HepG2 (cell line): ENCODE measurements at regions not wholly inside any gene's neighbourhood (a gene's known extent, or its start where the extent isn't known, plus 50 kb on each side); places are given as distances from the start of the nearest gene placed in this dataset.

ENCODE experiments used
- ATAC-seq: fragments of 200-7000 bp; cut with Tn5 transposase; 3 replicates; pipeline ENCODE4 v1.9.1; 2020; ENCODE audit warnings: mild to moderate bottlenecking, moderate library complexity
- BruUV-seq: library from RNA; stranded (reverse); fragments of 400-500 nt; replicated peaks from 2 replicates; lab custom pipeline; 2021; lab: Mats Ljungman, UMichigan
- CTCF ChIA-PET: fragments of 300-600 bp; formaldehyde crosslinking; extraction: SDS; loops from one replicate; lab custom pipeline; 2021; ENCODE audit warnings: low total read pairs, inconsistent platforms, low intra/inter-chr PET ratio; lab: Yijun Ruan, JAX
- POLR2A ChIA-PET: fragments of 350-600 bp; sonication (Branson Sonifier 250); formaldehyde crosslinking; loops from one replicate; lab custom pipeline; 2020; ENCODE audit warnings: antibody characterized with exemption, inconsistent platforms; lab: Yijun Ruan, JAX
- DNase-seq: peaks from one replicate; pipeline ENCODE4 v3.0.0-alpha.2; 2015; ENCODE audit warnings: low spot score
- FAIRE-seq: peaks from 3 replicates; lab custom pipeline; 2011; peaks lifted over from hg19 to GRCh38; lab: Jason Lieb, UNC
- H2AFZ ChIP-seq: one replicate; pipeline ENCODE4 v1.6.1; 2011; ENCODE audit warnings: low read length, inconsistent platforms
- H3K27ac ChIP-seq: fragments of 300-600 bp; 3 replicates; pipeline ENCODE4 v1.8.0; 2011; ENCODE audit warnings: mixed run types, mild to moderate bottlenecking, mixed read lengths, low read length, inconsistent platforms; ENCODE audit not compliant: insufficient read depth; ENCODE audit errors: extremely low read length
- H3K27me3 ChIP-seq, 2 experiments: fragments of 200-600 bp in 1 of 2; 2 replicates in 1 of 2; 3 replicates in 1 of 2; pipeline versions ENCODE4 v1.6.0 to v1.8.0; 2011; ENCODE audit warnings: low read length in 2 of 2, mild to moderate bottlenecking in 2 of 2, moderate library complexity in 2 of 2, inconsistent platforms in 1 of 2; ENCODE audit not compliant: insufficient read depth in 2 of 2, control insufficient read depth in 1 of 2
- H3K36me3 ChIP-seq, 2 experiments: fragments of 200-600 bp in 1 of 2; replicated peaks in 1 of 2; 2 replicates in 1 of 2; 3 replicates in 1 of 2; pipeline versions ENCODE4 v1.5.1 to v1.8.0; 2011; ENCODE audit warnings: low read length in 2 of 2, inconsistent platforms in 1 of 2; ENCODE audit not compliant: insufficient read depth in 2 of 2, control insufficient read depth in 1 of 2
- H3K4me1 ChIP-seq: 2 replicates; pipeline ENCODE4 v1.5.1; 2012; ENCODE audit warnings: low read length, inconsistent platforms; ENCODE audit not compliant: insufficient read depth
- H3K4me2 ChIP-seq: 2 replicates; pipeline ENCODE4 v1.6.0; 2011; ENCODE audit warnings: low read depth, low read length, inconsistent platforms
- H3K4me3 ChIP-seq, 3 experiments: fragments of 200-600 bp in 1 of 3; sonication (generic), shearing (Covaris generic) in 1 of 3; replicated peaks in 1 of 3; 2 replicates each; pipeline ENCODE4 v1.5.1; 2011 to 2016; ENCODE audit warnings: low read length in 3 of 3, inconsistent platforms in 2 of 3, low read depth in 2 of 3, mild to moderate bottlenecking in 2 of 3, control low read depth in 1 of 3, mixed read lengths in 1 of 3; ENCODE audit not compliant: insufficient read depth in 1 of 3
- H3K79me2 ChIP-seq: one replicate; pipeline ENCODE4 v1.6.1; 2011; ENCODE audit warnings: low read length, inconsistent platforms; ENCODE audit not compliant: insufficient read depth
- H3K9ac ChIP-seq: 2 replicates; pipeline ENCODE4 v1.6.0; 2011; ENCODE audit warnings: mild to moderate bottlenecking, low read depth, low read length, inconsistent platforms; ENCODE audit not compliant: insufficient read depth
- H3K9me3 ChIP-seq: 2 replicates; pipeline ENCODE4 v1.5.1; 2012; ENCODE audit warnings: mild to moderate bottlenecking, low read length
- H4K20me1 ChIP-seq: 2 replicates; pipeline ENCODE4 v1.6.0; 2011; ENCODE audit warnings: inconsistent platforms, mild to moderate bottlenecking, low read length, moderate library complexity; ENCODE audit not compliant: insufficient read depth
- CEBPZ ChIP-seq: IDR thresholded peaks from 2 replicates; pipeline ENCODE4 v1.6.1; 2012; ENCODE audit warnings: low read length, improper control_type of control experiment
- ETV5 ChIP-seq: IDR thresholded peaks from 2 replicates; pipeline ENCODE4 v1.6.1; 2018; ENCODE audit warnings: missing biosample characterization, missing genetic modification reagents, inconsistent platforms, borderline replicate concordance
- MNT ChIP-seq: fragments of 450-650 bp; IDR thresholded peaks from 2 replicates; pipeline ENCODE4 v1.6.1; 2016
- MTF2 ChIP-seq: sonication (generic); formaldehyde crosslinking; IDR thresholded peaks from 2 replicates; pipeline ENCODE4 v1.5.0; 2020; ENCODE audit warnings: missing genetic modification reagents, borderline replicate concordance
- NCOA1 ChIP-seq: sonication (generic); formaldehyde crosslinking; IDR thresholded peaks from 2 replicates; pipeline ENCODE4 v1.9.0; 2021; ENCODE audit warnings: missing genetic modification reagents
- PRMT3 ChIP-seq: sonication (generic); formaldehyde crosslinking; IDR thresholded peaks from 2 replicates; pipeline ENCODE4 v1.8.1; 2022; ENCODE audit warnings: low read depth, mild to moderate bottlenecking, moderate library complexity, missing genetic modification reagents, borderline replicate concordance
- ZNF850 ChIP-seq: sonication (generic); formaldehyde crosslinking; conservative IDR thresholded peaks from 2 replicates; pipeline ENCODE4 v1.9.0; 2021; ENCODE audit warnings: mild to moderate bottlenecking, missing genetic modification reagents
- WGBS: methylation state at CpG from one replicate; pipeline ENCODE4 v1.1.6; 2017; ENCODE audit warnings: low lambda C conversion rate; 5-methylcytosine and 5-hydroxymethylcytosine counted together
- in situ Hi-C: cut with HindIII; loops from 2 replicates; pipeline ENCODE4 v1.10.0; 2017; ENCODE audit warnings: low pct_unique_long_range_greater_than_20kb; ENCODE audit not compliant: extremely low pct_ligation_motif_present
- intact Hi-C: fragments of 100-400 bp; cut with micrococcal nuclease; formaldehyde crosslinking; loops from one replicate; pipeline ENCODE4 v1.10.0; 2022; ENCODE audit not compliant: unreplicated experiment

GRCh38 chr1:57898531-57898930 lies 474.7 kb upstream of the DAB1 start:
- H3K9me3 ChIP-seq = no peaks in the 10 kb centered on the region
- in situ Hi-C loops = no loop called here
- POLR2A ChIA-PET = no interaction called here
- no peak overlapping the region for H3K27ac ChIP-seq
- no TSS peak for BruUV-seq
- no peaks in the 10 kb centered on the region for H4K20me1 ChIP-seq
- H2AFZ ChIP-seq = no peak overlapping the region
- 47% methylated on average over 7 of the region's 7 CpGs for WGBS
- no peak for ATAC-seq
- no peaks in the 10 kb centered on the region for H3K27me3 ChIP-seq
- no peak for FAIRE-seq
- H3K79me2 ChIP-seq = no peaks in the 10 kb centered on the region
- no peaks in the 10 kb centered on the region for H3K36me3 ChIP-seq
- no peaks in the 10 kb centered on the region for H3K4me1 ChIP-seq
- TF ChIP-seq NCOA1 (CRISPR knock-in tag) (no peak), CEBPZ (no peak), ETV5 (CRISPR knock-in tag) (no peak), MNT (no peak), ZNF850 (no peak), MTF2 (CRISPR knock-in tag) (no peak), PRMT3 (CRISPR knock-in tag) (no peak)
- DNase-seq = no peak
- H3K4me2 ChIP-seq = no peak overlapping the region
- intact Hi-C loops = no loop called here
- no peak overlapping the region for H3K9ac ChIP-seq
- no peak overlapping the region for H3K4me3 ChIP-seq
- CTCF ChIA-PET = no interaction called here
